ENCODE measurements at regions not wholly inside any gene's neighbourhood (a gene's known extent, or its start where the extent isn't known, plus 50 kb on each side); places are given as distances from the start of the nearest gene placed in this dataset.

DNA sequence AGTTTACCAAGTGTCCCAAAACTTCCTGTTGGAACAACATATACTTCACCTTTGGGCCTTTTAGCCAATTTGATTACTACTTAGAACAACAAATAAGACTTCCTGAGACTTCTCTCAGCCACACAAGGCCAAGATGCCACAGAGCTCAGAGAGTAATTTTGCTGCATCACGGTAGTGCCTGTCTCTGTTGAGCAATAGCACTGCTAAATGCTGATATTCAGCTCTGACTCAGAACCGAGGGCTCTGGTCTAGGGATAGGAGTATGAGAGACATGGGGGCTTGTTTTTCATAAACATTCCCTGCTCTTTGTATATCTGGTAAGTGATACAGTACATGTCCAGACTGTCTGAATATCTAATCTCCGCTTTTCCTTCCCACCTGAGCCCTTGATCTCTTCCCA, 260.4 kb upstream of the ARHGAP20 start:
- Histone ChIP-seq H3K4me3 (no peak overlapping the region), H3K9me3 (no peaks in the 10 kb centered on the region), H3K4me1 (no peaks in the 10 kb centered on the region), H3K27ac (peak overlapping the region in 1 of 4 donors; percentile 27), H3K27me3 (no peaks in the 10 kb centered on the region), H3K36me3 (no peaks in the 10 kb centered on the region)
- in situ Hi-C loops (cut with MboI; ENCODE audit: low sequenced_read_pairs in 4 of 4): no loop called here
- no peak for TF ChIP-seq POLR2A (IDR thresholded peaks at IDR 0.05)
- TF ChIP-seq, protein P1, sequence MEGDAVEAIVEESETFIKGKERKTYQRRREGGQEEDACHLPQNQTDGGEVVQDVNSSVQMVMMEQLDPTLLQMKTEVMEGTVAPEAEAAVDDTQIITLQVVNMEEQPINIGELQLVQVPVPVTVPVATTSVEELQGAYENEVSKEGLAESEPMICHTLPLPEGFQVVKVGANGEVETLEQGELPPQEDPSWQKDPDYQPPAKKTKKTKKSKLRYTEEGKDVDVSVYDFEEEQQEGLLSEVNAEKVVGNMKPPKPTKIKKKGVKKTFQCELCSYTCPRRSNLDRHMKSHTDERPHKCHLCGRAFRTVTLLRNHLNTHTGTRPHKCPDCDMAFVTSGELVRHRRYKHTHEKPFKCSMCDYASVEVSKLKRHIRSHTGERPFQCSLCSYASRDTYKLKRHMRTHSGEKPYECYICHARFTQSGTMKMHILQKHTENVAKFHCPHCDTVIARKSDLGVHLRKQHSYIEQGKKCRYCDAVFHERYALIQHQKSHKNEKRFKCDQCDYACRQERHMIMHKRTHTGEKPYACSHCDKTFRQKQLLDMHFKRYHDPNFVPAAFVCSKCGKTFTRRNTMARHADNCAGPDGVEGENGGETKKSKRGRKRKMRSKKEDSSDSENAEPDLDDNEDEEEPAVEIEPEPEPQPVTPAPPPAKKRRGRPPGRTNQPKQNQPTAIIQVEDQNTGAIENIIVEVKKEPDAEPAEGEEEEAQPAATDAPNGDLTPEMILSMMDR (IDR thresholded peaks at IDR 0.05 in 4 of 5, conservative IDR thresholded peaks at IDR 0.05 in 1 of 5): no peak
- intact Hi-C loops (cut with DNase I; ENCODE audit: low total_unique reads): no loop called here
- peak; percentile 55 to 62 for ATAC-seq
- no peak for DNase-seq

DNA sequence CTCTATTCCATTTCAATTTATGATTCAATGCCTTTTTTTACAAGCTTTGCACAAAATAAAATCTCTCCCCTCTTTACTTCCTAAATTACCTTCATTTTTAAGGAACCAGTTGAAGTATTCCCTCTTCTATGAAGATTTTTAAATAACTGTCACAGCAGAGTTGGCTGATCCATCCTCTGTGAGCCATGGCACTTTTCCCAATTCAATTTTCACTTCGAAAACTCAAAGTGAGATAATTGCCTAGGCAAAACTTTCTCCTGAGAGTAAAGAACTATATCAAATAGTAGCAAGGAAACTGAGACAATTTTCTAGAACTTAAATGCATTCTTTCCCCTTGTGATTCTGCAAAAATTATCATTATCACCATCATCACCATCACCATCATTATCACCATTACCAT, 259.9 kb upstream of the ARHGAP20 start:
- no peaks in the 10 kb centered on the region for H3K36me3 ChIP-seq
- H3K27me3 ChIP-seq: no peaks in the 10 kb centered on the region
- in situ Hi-C loops (cut with MboI; ENCODE audit: low sequenced_read_pairs in 4 of 4) (no loop called here), intact Hi-C loops (cut with DNase I; ENCODE audit: low total_unique reads) (no loop called here)
- ATAC-seq (no peak), DNase-seq (no peak)
- no peaks in the 10 kb centered on the region for H3K9me3 ChIP-seq
- H3K27ac ChIP-seq: no peak overlapping the region
- TF ChIP-seq, protein P1 (IDR thresholded peaks at IDR 0.05 in 4 of 5, conservative IDR thresholded peaks at IDR 0.05 in 1 of 5): no peak
- no peak for TF ChIP-seq POLR2A (IDR thresholded peaks at IDR 0.05)
- no peaks in the 10 kb centered on the region for H3K4me1 ChIP-seq
- H3K4me3 ChIP-seq: no peak overlapping the region

DNA sequence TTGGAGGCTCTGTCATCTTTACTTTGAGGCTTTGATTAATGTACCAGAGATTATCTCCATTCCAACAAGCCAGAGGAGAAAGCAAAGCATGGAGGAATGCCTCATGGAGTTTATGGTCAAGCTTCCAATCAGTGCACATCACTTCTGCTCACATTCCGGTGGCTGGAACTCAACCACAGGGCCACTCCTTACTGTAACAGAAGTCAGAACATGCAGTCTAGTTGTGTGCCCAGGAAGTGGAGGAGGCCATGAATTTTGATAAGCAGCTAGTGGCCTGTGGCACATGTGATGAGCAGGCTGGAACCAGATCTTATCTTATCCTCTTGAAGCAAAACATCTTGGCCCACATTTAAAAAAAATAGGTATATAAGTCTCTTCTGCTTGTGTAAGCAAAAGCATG, 258.9 kb upstream of the ARHGAP20 start:
- intact Hi-C loops (cut with DNase I; ENCODE audit: low total_unique reads) (no loop called here), in situ Hi-C loops (cut with MboI; ENCODE audit: low sequenced_read_pairs in 4 of 4) (no loop called here)
- Histone ChIP-seq H3K36me3 (no peaks in the 10 kb centered on the region), H3K9me3 (no peaks in the 10 kb centered on the region), H3K27me3 (no peaks in the 10 kb centered on the region), H3K27ac (no peak overlapping the region), H3K4me3 (no peak overlapping the region), H3K4me1 (no peaks in the 10 kb centered on the region)
- ATAC-seq (no peak), DNase-seq (no peak)
- TF ChIP-seq, protein P1 (IDR thresholded peaks at IDR 0.05 in 4 of 5, conservative IDR thresholded peaks at IDR 0.05 in 1 of 5): no peak
- TF ChIP-seq POLR2A (IDR thresholded peaks at IDR 0.05): no peak

DNA sequence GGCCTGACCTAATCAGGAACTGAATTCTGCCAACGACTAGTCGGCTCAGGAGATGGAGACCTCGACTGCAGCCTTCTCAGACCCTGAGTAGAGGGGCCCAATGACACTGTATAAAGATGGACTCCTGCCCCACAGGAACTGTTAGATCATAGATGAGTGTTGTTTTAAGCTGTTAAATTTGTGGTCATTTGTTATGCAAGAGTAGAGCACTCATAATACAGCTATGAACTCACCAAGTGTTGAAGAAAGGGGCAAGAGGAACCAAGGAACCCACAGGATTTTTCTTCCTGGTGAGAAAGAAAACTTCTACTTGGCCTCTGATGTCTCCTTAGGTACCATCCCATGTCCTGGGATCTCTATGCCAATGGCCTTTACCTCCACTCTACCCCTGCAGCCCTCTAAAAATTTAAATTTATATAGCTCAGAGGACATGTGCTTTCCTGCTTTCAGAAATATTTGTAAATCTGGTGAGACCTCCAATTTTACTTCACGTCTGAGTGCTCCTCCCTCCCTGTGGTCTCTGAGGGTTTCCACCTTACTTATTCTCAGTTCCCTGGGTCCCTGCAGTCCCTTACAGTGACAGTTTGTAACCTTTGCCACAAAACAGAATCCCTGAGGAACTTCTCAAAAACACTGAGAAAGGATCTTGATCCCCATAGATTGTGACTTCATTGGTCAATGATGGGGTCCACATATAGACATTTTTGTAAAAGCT, 256.3 kb upstream of the ARHGAP20 start:
- DNase-seq (no peak), ATAC-seq (no peak)
- Histone ChIP-seq H3K27ac (no peak overlapping the region), H3K27me3 (no peaks in the 10 kb centered on the region), H3K36me3 (no peaks in the 10 kb centered on the region), H3K4me3 (no peak overlapping the region), H3K4me1 (no peaks in the 10 kb centered on the region), H3K9me3 (no peaks in the 10 kb centered on the region)
- intact Hi-C loops (cut with DNase I; ENCODE audit: low total_unique reads) (no loop called here), in situ Hi-C loops (cut with MboI; ENCODE audit: low sequenced_read_pairs in 4 of 4) (no loop called here)
- TF ChIP-seq, protein P1 (IDR thresholded peaks at IDR 0.05 in 4 of 5, conservative IDR thresholded peaks at IDR 0.05 in 1 of 5): no peak
- no peak for TF ChIP-seq POLR2A (IDR thresholded peaks at IDR 0.05)

DNA sequence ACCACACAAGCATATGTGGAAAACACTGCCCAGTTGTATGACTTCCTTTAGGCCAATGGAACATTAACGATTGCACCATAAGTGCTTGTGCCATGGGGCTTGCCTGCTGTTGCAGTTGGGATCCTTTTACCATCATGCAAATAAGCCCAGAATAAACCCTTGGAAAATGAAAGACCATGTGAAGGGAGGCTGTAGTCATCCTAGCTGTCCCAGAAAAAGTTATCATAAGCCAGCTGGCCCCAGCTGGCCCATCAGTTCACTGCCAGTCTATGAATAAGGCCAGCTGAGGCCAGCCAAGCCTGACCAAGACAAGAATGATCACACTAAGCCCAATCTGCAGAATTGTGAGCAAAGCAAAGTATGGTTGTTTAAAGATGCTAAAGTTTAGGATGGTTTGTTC, 253.9 kb upstream of the ARHGAP20 start:
- Histone ChIP-seq H3K4me1 (no peaks in the 10 kb centered on the region), H3K27ac (peak overlapping the region in 2 of 4 donors; percentile 26 to 63), H3K36me3 (no peaks in the 10 kb centered on the region), H3K27me3 (no peaks in the 10 kb centered on the region), H3K4me3 (no peak overlapping the region), H3K9me3 (no peaks in the 10 kb centered on the region)
- DNase-seq (peak in 1 of 2 donors; percentile 39), ATAC-seq (peak; percentile 95 to 96)
- intact Hi-C loops (cut with DNase I; ENCODE audit: low total_unique reads): no loop called here
- TF ChIP-seq POLR2A (IDR thresholded peaks at IDR 0.05): no peak
- TF ChIP-seq, protein P1 (IDR thresholded peaks at IDR 0.05 in 4 of 5, conservative IDR thresholded peaks at IDR 0.05 in 1 of 5): no peak
- in situ Hi-C loops (cut with MboI; ENCODE audit: low sequenced_read_pairs in 4 of 4): no loop called here
